Mucosa of descending colon (tissue), 3 donors: ENCODE measurements at regions not wholly inside any gene's neighbourhood (a gene's known extent, or its start where the extent isn't known, plus 50 kb on each side); places are given as distances from the start of the nearest gene placed in this dataset.

Experiments used
- ATAC-seq: fragments of 200-7000 bp; cut with Tn5 transposase; one replicate; pipeline ENCODE4 v1.9.1; 2020; ENCODE audit warnings: mild to moderate bottlenecking, moderate library complexity
- DNase-seq, 3 donors: peaks; one replicate each; pipeline ENCODE4 v3.0.0-alpha.2; 2020
- H3K36me3 ChIP-seq: fragments of 200-600 bp; one replicate; pipeline ENCODE4 v1.8.0; 2021; ENCODE audit warnings: low read depth, mild to moderate bottlenecking
- H3K4me1 ChIP-seq: fragments of 200-600 bp; one replicate; pipeline ENCODE4 v1.8.0; 2021; ENCODE audit warnings: low read depth, mild to moderate bottlenecking
- H3K4me3 ChIP-seq: fragments of 200-600 bp; one replicate; pipeline ENCODE4 v1.8.0; 2021; ENCODE audit warnings: mild to moderate bottlenecking
- H3K9me3 ChIP-seq: fragments of 200-600 bp; one replicate; pipeline ENCODE4 v1.8.0; 2021; ENCODE audit warnings: mild to moderate bottlenecking
- CTCF ChIP-seq: fragments of 200-600 bp; IDR thresholded peaks from one replicate; pipeline ENCODE4 v1.8.0; 2022; ENCODE audit warnings: antibody characterized with exemption, mild to moderate bottlenecking
- intact Hi-C, 2 donors: fragments of 100-400 bp; cut with DNase I in 1 of 2; cut with micrococcal nuclease in 1 of 2; formaldehyde crosslinking; loops; one replicate each; pipeline versions ENCODE4 v1.11.0 to v1.11.1; 2022; cut with DNase I, micrococcal nuclease
- donor health status: DM: no; HTN: no; CAD: no; lungs with moderate emphysema.
- donor health status: DM: no; HTN: no; CAD: no.
- donor health status: DM: no; HTN: yes; CAD: no.

GRCh38 chr10:28926932-28927331 is 249.6 kb downstream of the BAMBI start:
- intact Hi-C loops, result no loop called here
- H3K4me3 ChIP-seq, result no peak overlapping the region
- DNase-seq (no peak), ATAC-seq (no peak)
- no peaks in the 10 kb centered on the region for H3K9me3 ChIP-seq
- no peaks in the 10 kb centered on the region for H3K4me1 ChIP-seq
- TF ChIP-seq CTCF, result no peak
- no peaks in the 10 kb centered on the region for H3K36me3 ChIP-seq

DNA sequence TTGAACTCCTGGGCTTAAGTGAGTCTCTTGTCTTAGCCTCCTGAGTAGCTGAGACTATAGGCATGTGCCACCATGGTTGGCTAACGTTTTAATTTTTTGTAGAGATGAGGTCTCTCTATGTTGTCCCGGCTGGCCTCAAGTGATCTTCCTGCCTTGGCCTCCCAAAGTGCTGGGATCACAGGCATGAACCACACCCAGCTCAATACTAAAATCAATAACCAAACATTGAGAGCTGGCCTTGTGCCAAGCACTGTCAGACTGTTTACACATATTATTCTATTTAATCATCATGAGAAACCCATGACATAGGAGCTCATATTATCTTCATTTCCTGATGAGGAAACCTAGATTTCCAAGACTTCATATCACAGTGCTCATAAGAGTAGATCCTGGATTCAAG is 251.2 kb downstream of the BAMBI start:
- TF ChIP-seq CTCF, result no peak
- H3K4me1 ChIP-seq, result no peaks in the 10 kb centered on the region
- DNase-seq (no peak), ATAC-seq (no peak)
- no peak overlapping the region for H3K4me3 ChIP-seq
- intact Hi-C loops, result no loop called here
- H3K9me3 ChIP-seq, result no peaks in the 10 kb centered on the region
- H3K36me3 ChIP-seq, result no peaks in the 10 kb centered on the region

- DNase-seq, result no peak
- Histone ChIP-seq H3K4me3 (no peak overlapping the region), H3K9me3 (no peaks in the 10 kb centered on the region), H3K36me3 (no peaks in the 10 kb centered on the region), H3K4me1 (no peaks in the 10 kb centered on the region)
- no peak for ATAC-seq
- TF ChIP-seq CTCF, result no peak
- intact Hi-C loops, result no loop called here
Measured at GRCh38 chr10:28929942-28930341, 252.6 kb downstream of the BAMBI start.

- no peak for TF ChIP-seq CTCF
- intact Hi-C loops, result no loop called here
- H3K4me3 ChIP-seq, result no peak overlapping the region
- DNase-seq, result no peak
- no peak for ATAC-seq
- no peaks in the 10 kb centered on the region for H3K4me1 ChIP-seq
- H3K9me3 ChIP-seq, result no peaks in the 10 kb centered on the region
- H3K36me3 ChIP-seq, result no peaks in the 10 kb centered on the region
Measured at GRCh38 chr10:28930514-28931495, 253.5 kb downstream of the BAMBI start.

DNA sequence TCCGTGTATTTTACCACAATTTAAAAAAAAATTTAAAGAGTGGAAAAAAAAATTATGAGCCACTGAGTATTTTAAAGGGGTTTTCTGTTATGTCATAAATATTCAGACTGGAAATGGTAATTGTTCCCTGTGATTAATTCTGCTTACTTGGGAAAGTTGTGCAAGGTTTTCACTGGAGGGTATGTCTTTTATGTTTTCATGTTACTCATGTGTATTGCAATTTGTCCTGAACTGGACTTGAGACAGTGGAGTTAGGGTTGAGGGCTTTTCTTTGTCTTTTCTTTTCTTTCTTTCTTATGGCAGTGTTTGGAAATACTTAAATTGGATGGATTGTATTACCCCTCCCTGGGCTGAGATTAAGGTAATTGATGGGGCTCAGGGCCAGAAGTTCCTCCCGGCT is 257.7 kb downstream of the BAMBI start:
- no peaks in the 10 kb centered on the region for H3K9me3 ChIP-seq
- no peak for DNase-seq

More for the DNA sequence above, 257.7 kb downstream of the BAMBI start:
- H3K36me3 ChIP-seq, result no peaks in the 10 kb centered on the region
- TF ChIP-seq CTCF, result no peak
- ATAC-seq, result no peak
- intact Hi-C loops, result no loop called here
- no peaks in the 10 kb centered on the region for H3K4me1 ChIP-seq
- H3K4me3 ChIP-seq, result no peak overlapping the region
